Lung (tissue), 11 donors: ENCODE measurements at regions not wholly inside any gene's neighbourhood (a gene's known extent, or its start where the extent isn't known, plus 50 kb on each side); places are given as distances from the start of the nearest gene placed in this dataset.
"Not testable (repeated sequence)": the region's sequence is repeated elsewhere in the genome, so short reads cannot be mapped to it uniquely, and the experiment has no call there.

Source experiments
- ATAC-seq: fragments of 200-7000 bp; cut with Tn5 transposase; one replicate; pipeline ENCODE4 v1.9.1; 2020; ENCODE audit warnings: moderate number of reproducible peaks; ENCODE audit not compliant: insufficient read depth, low FRiP score
- DNase-seq, 3 donors: peaks; one replicate each; pipeline ENCODE4 v3.0.0-alpha.2; 2013 to 2017
- H3K27ac ChIP-seq, 2 donors: one replicate each; pipeline ENCODE4 v1.5.1; 2013; ENCODE audit warnings: mild to moderate bottlenecking in 2 of 2, moderate library complexity in 2 of 2, control low read depth in 1 of 2, inconsistent platforms in 1 of 2, low read depth in 1 of 2, low read length in 1 of 2
- H3K27me3 ChIP-seq, 3 donors: one replicate each; pipeline ENCODE4 v1.5.1; 2013; ENCODE audit warnings: low read length in 2 of 3; ENCODE audit not compliant: control insufficient read depth in 3 of 3, insufficient read depth in 3 of 3
- H3K36me3 ChIP-seq, 4 donors: one replicate each; pipeline ENCODE4 v1.5.1; 2013; ENCODE audit warnings: low read length in 4 of 4, mild to moderate bottlenecking in 1 of 4, moderate library complexity in 1 of 4; ENCODE audit not compliant: control insufficient read depth in 4 of 4, insufficient read depth in 4 of 4
- H3K4me1 ChIP-seq, 5 donors: one replicate each; pipeline ENCODE4 v1.5.1; 2013; ENCODE audit warnings: low read length in 5 of 5, mild to moderate bottlenecking in 2 of 5, moderate library complexity in 1 of 5; ENCODE audit not compliant: control insufficient read depth in 5 of 5, insufficient read depth in 5 of 5
- H3K4me3 ChIP-seq: one replicate; pipeline ENCODE4 v1.5.1; 2013; ENCODE audit warnings: mild to moderate bottlenecking, control low read depth, moderate library complexity
- H3K9ac ChIP-seq, 2 donors: one replicate each; pipeline ENCODE4 v1.5.1; 2013; ENCODE audit warnings: low read length in 2 of 2, control low read depth in 1 of 2; ENCODE audit not compliant: insufficient read depth in 1 of 2
- H3K9me3 ChIP-seq, 4 donors: one replicate each; pipeline ENCODE4 v1.5.1; 2013; ENCODE audit warnings: low read length in 3 of 4, mild to moderate bottlenecking in 1 of 4, moderate library complexity in 1 of 4; ENCODE audit not compliant: control insufficient read depth in 4 of 4, insufficient read depth in 3 of 4
- WGBS, 2 donors: extraction: QIAGEN DNeasy Blood & Tissue Kit; methylation state at CpG; one replicate each; pipeline ENCODE4 v1.1.7; 2013; 5-methylcytosine and 5-hydroxymethylcytosine counted together
- TF ChIP-seq, protein P1 (sequence below): IDR thresholded peaks from 2 replicates; pipeline ENCODE4 v1.5.1; 2012; ENCODE audit warnings: mild to moderate bottlenecking; ENCODE audit errors: control extremely low read depth, extremely low read depth
- donor health status: control.
- donor health status: control.
- donor health status: Bipolar disorder and iron deficiency.
- donor health status: healthy.
- donor health status: DM: yes; HTN: yes; CAD: no.

DNA sequence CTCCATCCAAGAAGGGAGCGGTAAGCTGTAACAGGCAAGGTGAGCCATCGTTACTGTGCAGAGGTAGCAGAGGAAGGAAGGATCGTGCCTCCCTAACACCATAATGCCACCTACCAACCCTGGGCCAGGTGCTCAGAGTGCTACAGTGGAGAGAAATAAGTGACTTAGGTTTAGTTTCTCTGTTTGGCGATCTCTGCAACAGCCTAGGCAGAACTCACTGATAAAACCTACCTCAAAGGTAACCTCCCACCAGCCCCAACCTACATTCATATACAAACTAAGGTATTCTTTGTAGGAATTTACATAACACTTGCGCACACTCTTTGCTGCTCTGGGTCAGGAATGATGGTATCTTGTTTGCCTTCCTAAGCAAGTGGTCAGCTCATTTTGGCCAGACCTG, 93.4 kb upstream of the TMEM132D start:
- H3K9ac ChIP-seq: no peak overlapping the region
- TF ChIP-seq, protein P1, sequence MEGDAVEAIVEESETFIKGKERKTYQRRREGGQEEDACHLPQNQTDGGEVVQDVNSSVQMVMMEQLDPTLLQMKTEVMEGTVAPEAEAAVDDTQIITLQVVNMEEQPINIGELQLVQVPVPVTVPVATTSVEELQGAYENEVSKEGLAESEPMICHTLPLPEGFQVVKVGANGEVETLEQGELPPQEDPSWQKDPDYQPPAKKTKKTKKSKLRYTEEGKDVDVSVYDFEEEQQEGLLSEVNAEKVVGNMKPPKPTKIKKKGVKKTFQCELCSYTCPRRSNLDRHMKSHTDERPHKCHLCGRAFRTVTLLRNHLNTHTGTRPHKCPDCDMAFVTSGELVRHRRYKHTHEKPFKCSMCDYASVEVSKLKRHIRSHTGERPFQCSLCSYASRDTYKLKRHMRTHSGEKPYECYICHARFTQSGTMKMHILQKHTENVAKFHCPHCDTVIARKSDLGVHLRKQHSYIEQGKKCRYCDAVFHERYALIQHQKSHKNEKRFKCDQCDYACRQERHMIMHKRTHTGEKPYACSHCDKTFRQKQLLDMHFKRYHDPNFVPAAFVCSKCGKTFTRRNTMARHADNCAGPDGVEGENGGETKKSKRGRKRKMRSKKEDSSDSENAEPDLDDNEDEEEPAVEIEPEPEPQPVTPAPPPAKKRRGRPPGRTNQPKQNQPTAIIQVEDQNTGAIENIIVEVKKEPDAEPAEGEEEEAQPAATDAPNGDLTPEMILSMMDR: no peak
- H3K27me3 ChIP-seq: peaks cover 0 to 11% (median 0%) of the 10 kb centered on the region in 3 donors
- H3K4me1 ChIP-seq: no peaks in the 10 kb centered on the region
- ATAC-seq (no peak), DNase-seq (no peak)
- WGBS, 2 donors: 36 to 38% methylated on average over 5 of the region's 5 CpGs
- no peaks in the 10 kb centered on the region for H3K36me3 ChIP-seq
- no peak overlapping the region for H3K4me3 ChIP-seq
- peaks cover 0 to 11% (median 0%) of the 10 kb centered on the region in 4 donors for H3K9me3 ChIP-seq
- no peak overlapping the region for H3K27ac ChIP-seq

DNA sequence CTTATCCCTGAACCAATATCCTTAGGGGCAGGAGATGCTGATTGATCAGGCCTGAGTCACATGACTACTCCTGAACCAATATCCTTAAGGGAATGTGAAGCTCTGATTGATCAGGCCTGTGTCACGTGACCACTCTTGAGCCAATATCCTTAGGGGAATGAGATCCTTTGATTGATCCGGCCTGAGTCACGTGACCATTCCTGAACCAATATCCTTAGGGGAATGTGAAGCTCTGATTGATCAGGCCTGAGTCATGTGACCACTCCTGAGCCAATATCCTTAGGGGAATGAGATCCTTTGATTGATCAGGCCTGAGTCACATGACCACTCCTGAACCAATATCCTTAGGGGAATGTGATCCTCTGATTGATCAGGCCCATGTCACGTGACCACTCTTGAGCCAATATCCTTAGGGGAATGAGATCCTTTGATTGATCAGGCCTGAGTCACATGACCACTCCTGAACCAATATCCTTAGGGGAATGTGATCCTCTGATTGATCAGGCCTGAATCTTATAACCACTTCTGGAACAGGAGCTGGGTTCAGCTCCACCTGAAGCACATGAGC, 100.6 kb upstream of the TMEM132D start:
- H3K4me1 ChIP-seq, H3K9ac ChIP-seq, H3K4me3 ChIP-seq, H3K27me3 ChIP-seq, H3K9me3 ChIP-seq, DNase-seq, H3K36me3 ChIP-seq, ATAC-seq, H3K27ac ChIP-seq: not testable (repeated sequence)
- 83 to 95% methylated on average over 4 of the region's 4 CpGs for WGBS, 2 donors

DNA sequence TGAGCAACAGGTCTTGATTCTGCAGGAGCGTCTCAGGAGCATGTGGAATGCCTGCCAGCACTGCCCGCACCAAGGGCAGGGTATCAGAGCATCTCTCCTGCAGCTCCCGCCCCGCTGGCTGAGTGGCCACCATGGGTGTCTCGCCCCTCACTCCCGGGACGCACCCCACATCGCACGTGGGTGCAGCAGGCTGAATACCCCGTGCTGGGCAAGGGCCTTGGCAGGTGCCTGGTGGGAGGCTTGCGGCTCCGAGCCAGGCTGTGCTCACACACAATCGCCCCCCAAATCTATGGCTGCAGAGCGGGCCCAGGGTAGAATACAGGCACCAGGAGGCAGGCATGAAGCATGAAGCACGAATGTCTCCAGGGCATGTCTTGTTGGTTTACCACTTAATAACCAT, 103.9 kb upstream of the TMEM132D start:
- no peak for ATAC-seq
- H3K4me3 ChIP-seq: no peak overlapping the region
- DNase-seq: no peak
- WGBS, 2 donors: 86 to 93% methylated on average over 15 of the region's 15 CpGs
- no peak overlapping the region for H3K27ac ChIP-seq
- H3K9ac ChIP-seq: no peak overlapping the region
- H3K27me3 ChIP-seq: peaks cover 0 to 7% (median 4%) of the 10 kb centered on the region in 3 donors
- no peaks in the 10 kb centered on the region for H3K4me1 ChIP-seq
- TF ChIP-seq, protein P1: no peak
- H3K9me3 ChIP-seq: peaks cover 0 to 2% (median 0%) of the 10 kb centered on the region in 4 donors
- H3K36me3 ChIP-seq: no peaks in the 10 kb centered on the region

DNA sequence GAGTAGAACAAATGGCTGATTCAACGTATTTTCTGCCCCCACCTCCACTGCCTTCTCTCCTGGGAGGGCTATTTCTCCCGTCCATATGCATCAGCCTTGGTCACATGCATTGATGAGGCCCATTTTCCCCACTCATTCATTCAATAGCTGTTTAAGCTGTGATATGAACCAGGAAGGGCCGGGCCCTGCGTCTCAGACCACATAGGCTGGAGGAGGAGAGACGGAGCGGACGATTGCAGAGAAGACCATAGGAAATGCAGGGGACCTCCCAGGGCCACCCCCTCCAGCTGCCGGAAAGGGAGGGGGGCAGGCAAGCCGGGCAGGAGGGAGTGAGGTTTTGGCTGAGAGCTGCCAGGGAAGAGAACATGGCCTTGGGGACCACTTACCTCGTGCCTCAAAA, 104.4 kb upstream of the TMEM132D start:
- H3K27me3 ChIP-seq: peaks cover 0 to 10% (median 4%) of the 10 kb centered on the region in 3 donors
- 54 to 61% methylated on average over 10 of the region's 10 CpGs for WGBS, 2 donors

More for the DNA sequence above, 104.4 kb upstream of the TMEM132D start:
- DNase-seq (no peak), ATAC-seq (no peak)
- no peaks in the 10 kb centered on the region for H3K4me1 ChIP-seq
- TF ChIP-seq, protein P1: no peak
- H3K9ac ChIP-seq: no peak overlapping the region
- peaks cover 0 to 2% (median 0%) of the 10 kb centered on the region in 4 donors for H3K9me3 ChIP-seq
- no peak overlapping the region for H3K4me3 ChIP-seq
- H3K36me3 ChIP-seq: no peaks in the 10 kb centered on the region
- H3K27ac ChIP-seq: no peak overlapping the region
